ENCODE measurements at regions not wholly inside any gene's neighbourhood (a gene's known extent, or its start where the extent isn't known, plus 50 kb on each side); places are given as distances from the start of the nearest gene placed in this dataset.

- TF ChIP-seq CTCF (IDR thresholded peaks at IDR 0.05) (no peak), POLR2AphosphoS5 (IDR thresholded peaks at IDR 0.05; ENCODE audit: low read depth, low read length) (no peak)
Measured at GRCh38 chr2:217307023-217307422, 447.2 kb upstream of the TNP1 start.

Data from Panc1 (cell line).